HFFc6 (cell line): ENCODE measurements at regions not wholly inside any gene's neighbourhood (a gene's known extent, or its start where the extent isn't known, plus 50 kb on each side); places are given as distances from the start of the nearest gene placed in this dataset.

Experiments
- DNase-seq: peaks from one replicate; pipeline ENCODE4 v3.0.0-alpha.2; 2018
- H3K27ac Mint-ChIP-seq: 2 replicates; pipeline ENCODE4 v1.8.0; 2020; ENCODE audit warnings: mild to moderate bottlenecking, mixed read lengths
- H3K27me3 Mint-ChIP-seq: 2 replicates; pipeline ENCODE4 v1.8.0; 2021; ENCODE audit warnings: mild to moderate bottlenecking, moderate library complexity, mixed read lengths; ENCODE audit not compliant: insufficient read depth
- H3K36me3 Mint-ChIP-seq: 2 replicates; pipeline ENCODE4 v1.8.0; 2021; ENCODE audit warnings: low read depth, mixed read lengths
- H3K4me1 Mint-ChIP-seq: 2 replicates; pipeline ENCODE4 v1.8.0; 2020; ENCODE audit warnings: low read depth, mixed read lengths
- H3K4me3 Mint-ChIP-seq: 2 replicates; pipeline ENCODE4 v1.8.0; 2020; ENCODE audit warnings: mild to moderate bottlenecking, moderate library complexity, mixed read lengths
- H3K9me3 Mint-ChIP-seq: 2 replicates; pipeline ENCODE4 v1.8.0; 2020; ENCODE audit warnings: mild to moderate bottlenecking, mixed read lengths
- CTCF ChIP-seq: fragments of 200-600 bp; sonication (generic); IDR thresholded peaks from 2 replicates; pipeline ENCODE4 v1.5.0; 2021; ENCODE audit warnings: antibody characterized with exemption, mild to moderate bottlenecking

GRCh38 chr9:108347463-108348188 lies 508.2 kb downstream of the ACTL7B start:
- Mint-ChIP-seq H3K4me3 (no peak overlapping the region), H3K27me3 (peaks cover 3% of the 10 kb centered on the region; the same call in 1 of the 2 replicates), H3K9me3 (no peaks in the 10 kb centered on the region), H3K4me1 (no peaks in the 10 kb centered on the region), H3K36me3 (no peaks in the 10 kb centered on the region), H3K27ac (no peak overlapping the region)
- no peak for DNase-seq
- TF ChIP-seq CTCF = no peak

GRCh38 chr9:108345826-108346225 lies 510.0 kb downstream of the ACTL7B start:
- Mint-ChIP-seq H3K27ac (no peak overlapping the region), H3K9me3 (no peaks in the 10 kb centered on the region), H3K4me1 (no peaks in the 10 kb centered on the region), H3K27me3 (peaks cover 3% of the 10 kb centered on the region; the same call in 1 of the 2 replicates), H3K36me3 (no peaks in the 10 kb centered on the region), H3K4me3 (no peak overlapping the region)
- TF ChIP-seq CTCF = no peak
- DNase-seq = no peak

GRCh38 chr9:108339251-108339650 lies 516.5 kb downstream of the ACTL7B start:
- no peak overlapping the region for H3K27ac Mint-ChIP-seq
- no peak for TF ChIP-seq CTCF
- no peaks in the 10 kb centered on the region for H3K9me3 Mint-ChIP-seq
- no peak overlapping the region for H3K4me3 Mint-ChIP-seq
- H3K27me3 Mint-ChIP-seq = peaks cover 2% of the 10 kb centered on the region; the same call in 1 of the 2 replicates
- H3K4me1 Mint-ChIP-seq = no peaks in the 10 kb centered on the region
- no peak for DNase-seq
- H3K36me3 Mint-ChIP-seq = no peaks in the 10 kb centered on the region

GRCh38 chr9:108336575-108336974 lies 519.2 kb downstream of the ACTL7B start:
- no peak for DNase-seq
- H3K4me1 Mint-ChIP-seq = no peaks in the 10 kb centered on the region
- H3K4me3 Mint-ChIP-seq = no peak overlapping the region
- H3K36me3 Mint-ChIP-seq = no peaks in the 10 kb centered on the region
- no peaks in the 10 kb centered on the region for H3K9me3 Mint-ChIP-seq
- H3K27ac Mint-ChIP-seq = no peak overlapping the region
- TF ChIP-seq CTCF = no peak
- peaks cover 2% of the 10 kb centered on the region; the same call in 1 of the 2 replicates for H3K27me3 Mint-ChIP-seq

GRCh38 chr9:108333530-108333983 lies 522.2 kb downstream of the ACTL7B start:
- peaks cover 3% of the 10 kb centered on the region; the same call in 1 of the 2 replicates for H3K9me3 Mint-ChIP-seq
- no peak for DNase-seq
- no peak overlapping the region for H3K27ac Mint-ChIP-seq
- no peaks in the 10 kb centered on the region for H3K36me3 Mint-ChIP-seq
- TF ChIP-seq CTCF = no peak
- peaks cover 2% of the 10 kb centered on the region for H3K27me3 Mint-ChIP-seq
- no peak overlapping the region for H3K4me3 Mint-ChIP-seq
- H3K4me1 Mint-ChIP-seq = no peaks in the 10 kb centered on the region
